HepG2 (cell line): ENCODE measurements at regions not wholly inside any gene's neighbourhood (a gene's known extent, or its start where the extent isn't known, plus 50 kb on each side); places are given as distances from the start of the nearest gene placed in this dataset.

Source experiments
- ATAC-seq: fragments of 200-7000 bp; cut with Tn5 transposase; 3 replicates; pipeline ENCODE4 v1.9.1; 2020; ENCODE audit warnings: mild to moderate bottlenecking, moderate library complexity
- BruUV-seq: library from RNA; stranded (reverse); fragments of 400-500 nt; replicated peaks from 2 replicates; lab custom pipeline; 2021; lab: Mats Ljungman, UMichigan
- CTCF ChIA-PET: fragments of 300-600 bp; formaldehyde crosslinking; extraction: SDS; loops from one replicate; lab custom pipeline; 2021; ENCODE audit warnings: low total read pairs, inconsistent platforms, low intra/inter-chr PET ratio; lab: Yijun Ruan, JAX
- POLR2A ChIA-PET: fragments of 350-600 bp; sonication (Branson Sonifier 250); formaldehyde crosslinking; loops from one replicate; lab custom pipeline; 2020; ENCODE audit warnings: antibody characterized with exemption, inconsistent platforms; lab: Yijun Ruan, JAX
- DNase-seq: peaks from one replicate; pipeline ENCODE4 v3.0.0-alpha.2; 2015; ENCODE audit warnings: low spot score
- FAIRE-seq: peaks from 3 replicates; lab custom pipeline; 2011; peaks lifted over from hg19 to GRCh38; lab: Jason Lieb, UNC
- H2AFZ ChIP-seq: one replicate; pipeline ENCODE4 v1.6.1; 2011; ENCODE audit warnings: low read length, inconsistent platforms
- H3K27ac ChIP-seq: fragments of 300-600 bp; 3 replicates; pipeline ENCODE4 v1.8.0; 2011; ENCODE audit warnings: mixed run types, mild to moderate bottlenecking, mixed read lengths, low read length, inconsistent platforms; ENCODE audit not compliant: insufficient read depth; ENCODE audit errors: extremely low read length
- H3K27me3 ChIP-seq, 2 experiments: fragments of 200-600 bp in 1 of 2; 2 replicates in 1 of 2; 3 replicates in 1 of 2; pipeline versions ENCODE4 v1.6.0 to v1.8.0; 2011; ENCODE audit warnings: low read length in 2 of 2, mild to moderate bottlenecking in 2 of 2, moderate library complexity in 2 of 2, inconsistent platforms in 1 of 2; ENCODE audit not compliant: insufficient read depth in 2 of 2, control insufficient read depth in 1 of 2
- H3K36me3 ChIP-seq, 2 experiments: fragments of 200-600 bp in 1 of 2; replicated peaks in 1 of 2; 2 replicates in 1 of 2; 3 replicates in 1 of 2; pipeline versions ENCODE4 v1.5.1 to v1.8.0; 2011; ENCODE audit warnings: low read length in 2 of 2, inconsistent platforms in 1 of 2; ENCODE audit not compliant: insufficient read depth in 2 of 2, control insufficient read depth in 1 of 2
- H3K4me1 ChIP-seq: 2 replicates; pipeline ENCODE4 v1.5.1; 2012; ENCODE audit warnings: low read length, inconsistent platforms; ENCODE audit not compliant: insufficient read depth
- H3K4me2 ChIP-seq: 2 replicates; pipeline ENCODE4 v1.6.0; 2011; ENCODE audit warnings: low read depth, low read length, inconsistent platforms
- H3K4me3 ChIP-seq, 3 experiments: fragments of 200-600 bp in 1 of 3; sonication (generic), shearing (Covaris generic) in 1 of 3; replicated peaks in 1 of 3; 2 replicates each; pipeline ENCODE4 v1.5.1; 2011 to 2016; ENCODE audit warnings: low read length in 3 of 3, inconsistent platforms in 2 of 3, low read depth in 2 of 3, mild to moderate bottlenecking in 2 of 3, control low read depth in 1 of 3, mixed read lengths in 1 of 3; ENCODE audit not compliant: insufficient read depth in 1 of 3
- H3K79me2 ChIP-seq: one replicate; pipeline ENCODE4 v1.6.1; 2011; ENCODE audit warnings: low read length, inconsistent platforms; ENCODE audit not compliant: insufficient read depth
- H3K9ac ChIP-seq: 2 replicates; pipeline ENCODE4 v1.6.0; 2011; ENCODE audit warnings: mild to moderate bottlenecking, low read depth, low read length, inconsistent platforms; ENCODE audit not compliant: insufficient read depth
- H3K9me3 ChIP-seq: 2 replicates; pipeline ENCODE4 v1.5.1; 2012; ENCODE audit warnings: mild to moderate bottlenecking, low read length
- H4K20me1 ChIP-seq: 2 replicates; pipeline ENCODE4 v1.6.0; 2011; ENCODE audit warnings: inconsistent platforms, mild to moderate bottlenecking, low read length, moderate library complexity; ENCODE audit not compliant: insufficient read depth
- AKAP8 ChIP-seq: sonication (generic); formaldehyde crosslinking; IDR thresholded peaks from 2 replicates; pipeline ENCODE4 v1.5.1; 2020; ENCODE audit warnings: mild to moderate bottlenecking, missing genetic modification reagents
- CENPT ChIP-seq: sonication (generic); formaldehyde crosslinking; IDR thresholded peaks from 2 replicates; pipeline ENCODE4 v1.8.0; 2022; ENCODE audit warnings: low read depth, mild to moderate bottlenecking, moderate library complexity, missing genetic modification reagents
- EHMT2 ChIP-seq: fragments of 200-600 bp; sonication (generic); IDR thresholded peaks from 2 replicates; pipeline ENCODE4 v1.7.0; 2017; ENCODE audit warnings: antibody characterized with exemption, low read depth, low read length, borderline replicate concordance
- GABPB1 ChIP-seq: IDR thresholded peaks from 2 replicates; pipeline ENCODE4 v1.6.1; 2016; ENCODE audit warnings: mild to moderate bottlenecking, missing genetic modification reagents, moderate library complexity, missing compliant biosample characterization
- MIER2 ChIP-seq: IDR thresholded peaks from 2 replicates; pipeline ENCODE4 v1.6.1; 2016; ENCODE audit warnings: missing biosample characterization, missing genetic modification reagents
- NFE2L1 ChIP-seq: sonication (generic); formaldehyde crosslinking; IDR thresholded peaks from 2 replicates; pipeline ENCODE4 v1.4.0; 2020; ENCODE audit warnings: missing genetic modification reagents, mild to moderate bottlenecking, borderline replicate concordance
- NFYB ChIP-seq: sonication (generic); formaldehyde crosslinking; IDR thresholded peaks from 2 replicates; pipeline ENCODE4 v1.4.0; 2020; ENCODE audit warnings: missing genetic modification reagents
- NR3C1 ChIP-seq: sonication (generic); formaldehyde crosslinking; IDR thresholded peaks from 2 replicates; pipeline ENCODE4 v1.4.0; 2020; ENCODE audit warnings: missing genetic modification reagents
- PHB2 ChIP-seq: fragments of 450-650 bp; IDR thresholded peaks from 2 replicates; pipeline ENCODE4 v1.6.1; 2018; ENCODE audit not compliant: partially characterized antibody
- PHF5A ChIP-seq: IDR thresholded peaks from one replicate; pipeline ENCODE4 v1.6.1; 2018; ENCODE audit warnings: low read depth, missing genetic modification reagents; ENCODE audit not compliant: unreplicated experiment
- RBFOX2 ChIP-seq: fragments of 200-400 bp; formaldehyde crosslinking; IDR thresholded peaks from 2 replicates; pipeline ENCODE4 v1.6.1; 2017; ENCODE audit warnings: low read depth, mild to moderate bottlenecking, low read length
- SMAD3 ChIP-seq: sonication (generic); formaldehyde crosslinking; IDR thresholded peaks from 2 replicates; pipeline ENCODE4 v1.4.0; 2020; ENCODE audit warnings: missing genetic modification reagents
- SOX5 ChIP-seq: IDR thresholded peaks from 2 replicates; pipeline ENCODE4 v1.6.1; 2016; ENCODE audit warnings: borderline replicate concordance
- ZBTB46 ChIP-seq: sonication (generic); formaldehyde crosslinking; IDR thresholded peaks from 2 replicates; pipeline ENCODE4 v1.4.0; 2020; ENCODE audit warnings: mild to moderate bottlenecking, missing genetic modification reagents, borderline replicate concordance
- ZC3H4 ChIP-seq: sonication (generic); formaldehyde crosslinking; IDR thresholded peaks from 2 replicates; pipeline ENCODE4 v1.4.0; 2020; ENCODE audit warnings: missing genetic modification reagents, borderline replicate concordance
- ZFAT ChIP-seq: sonication (generic); formaldehyde crosslinking; conservative IDR thresholded peaks from 2 replicates; pipeline ENCODE4 v1.8.1; 2023; ENCODE audit warnings: missing genetic modification reagents, inconsistent platforms
- ZFP82 ChIP-seq: sonication (generic); formaldehyde crosslinking; IDR thresholded peaks from 2 replicates; pipeline ENCODE4 v1.5.1; 2020; ENCODE audit warnings: mild to moderate bottlenecking, missing genetic modification reagents, borderline replicate concordance
- ZKSCAN5 ChIP-seq: sonication (generic); formaldehyde crosslinking; IDR thresholded peaks from 2 replicates; pipeline ENCODE4 v1.5.1; 2020; ENCODE audit warnings: mild to moderate bottlenecking, missing genetic modification reagents
- ZNF224 ChIP-seq: sonication (generic); formaldehyde crosslinking; IDR thresholded peaks from 2 replicates; pipeline ENCODE4 v1.5.0; 2020; ENCODE audit warnings: mild to moderate bottlenecking, missing genetic modification reagents
- ZNF564 ChIP-seq: sonication (generic); formaldehyde crosslinking; IDR thresholded peaks from 2 replicates; pipeline ENCODE4 v1.8.1; 2023; ENCODE audit warnings: mild to moderate bottlenecking, missing genetic modification reagents
- WGBS: methylation state at CpG from one replicate; pipeline ENCODE4 v1.1.6; 2017; ENCODE audit warnings: low lambda C conversion rate; 5-methylcytosine and 5-hydroxymethylcytosine counted together
- in situ Hi-C: cut with HindIII; loops from 2 replicates; pipeline ENCODE4 v1.10.0; 2017; ENCODE audit warnings: low pct_unique_long_range_greater_than_20kb; ENCODE audit not compliant: extremely low pct_ligation_motif_present
- intact Hi-C: fragments of 100-400 bp; cut with micrococcal nuclease; formaldehyde crosslinking; loops from one replicate; pipeline ENCODE4 v1.10.0; 2022; ENCODE audit not compliant: unreplicated experiment

- no peak overlapping the region for H3K9ac ChIP-seq
- no peak for ATAC-seq
- H2AFZ ChIP-seq = no peak overlapping the region
- no peaks in the 10 kb centered on the region for H3K36me3 ChIP-seq
- no peak overlapping the region for H3K4me3 ChIP-seq
- WGBS = 0% methylated on average over 1 of the region's 1 CpG
- no peak overlapping the region for H3K27ac ChIP-seq
- BruUV-seq = no TSS peak
- H3K9me3 ChIP-seq = peaks cover 46% of the 10 kb centered on the region
- no peaks in the 10 kb centered on the region for H4K20me1 ChIP-seq
- no peak for DNase-seq
- no peaks in the 10 kb centered on the region for H3K4me1 ChIP-seq
- ChIA-PET POLR2A (no interaction called here), CTCF (no interaction called here)
- H3K79me2 ChIP-seq = no peaks in the 10 kb centered on the region
- no peaks in the 10 kb centered on the region; a peak in 1 of 5 replicates for H3K27me3 ChIP-seq
- in situ Hi-C loops (no loop called here), intact Hi-C loops (no loop called here)
- H3K4me2 ChIP-seq = no peak overlapping the region
- TF ChIP-seq NFYB (CRISPR knock-in tag) = no peak
- no peak for TF ChIP-seq NFE2L1 (CRISPR knock-in tag)
- no peak for TF ChIP-seq GABPB1 (CRISPR knock-in tag)
- TF ChIP-seq AKAP8 = no peak
- no peak for TF ChIP-seq ZKSCAN5 (CRISPR knock-in tag)
- TF ChIP-seq SMAD3 (CRISPR knock-in tag) = no peak
- no peak for TF ChIP-seq ZNF224 (CRISPR knock-in tag)
- no peak for TF ChIP-seq MIER2 (CRISPR knock-in tag)
- no peak for TF ChIP-seq ZBTB46
- TF ChIP-seq CENPT (CRISPR knock-in tag) = no peak
- TF ChIP-seq SOX5 (CRISPR knock-in tag) = no peak
- no peak for TF ChIP-seq NR3C1 (CRISPR knock-in tag)
- TF ChIP-seq EHMT2 = no peak
- TF ChIP-seq ZC3H4 = no peak
- TF ChIP-seq PHB2 = no peak
- no peak for TF ChIP-seq ZFAT (CRISPR knock-in tag)
- TF ChIP-seq ZFP82 (CRISPR knock-in tag) = no peak
- no peak for TF ChIP-seq ZNF564 (CRISPR knock-in tag)
- no peak for TF ChIP-seq PHF5A (CRISPR knock-in tag)
- TF ChIP-seq RBFOX2 = no peak
- no peak for FAIRE-seq
Observed at GRCh38 chr12:42912367-42912766, 322.8 kb upstream of the PRICKLE1 start.
